Fibroblast of skin of abdomen (primary cell): ENCODE measurements at regions not wholly inside any gene's neighbourhood (a gene's known extent, or its start where the extent isn't known, plus 50 kb on each side); places are given as distances from the start of the nearest gene placed in this dataset.

Experiments
- DNase-seq: peaks from one replicate; pipeline ENCODE4 v3.0.0-alpha.2; 2013

DNA sequence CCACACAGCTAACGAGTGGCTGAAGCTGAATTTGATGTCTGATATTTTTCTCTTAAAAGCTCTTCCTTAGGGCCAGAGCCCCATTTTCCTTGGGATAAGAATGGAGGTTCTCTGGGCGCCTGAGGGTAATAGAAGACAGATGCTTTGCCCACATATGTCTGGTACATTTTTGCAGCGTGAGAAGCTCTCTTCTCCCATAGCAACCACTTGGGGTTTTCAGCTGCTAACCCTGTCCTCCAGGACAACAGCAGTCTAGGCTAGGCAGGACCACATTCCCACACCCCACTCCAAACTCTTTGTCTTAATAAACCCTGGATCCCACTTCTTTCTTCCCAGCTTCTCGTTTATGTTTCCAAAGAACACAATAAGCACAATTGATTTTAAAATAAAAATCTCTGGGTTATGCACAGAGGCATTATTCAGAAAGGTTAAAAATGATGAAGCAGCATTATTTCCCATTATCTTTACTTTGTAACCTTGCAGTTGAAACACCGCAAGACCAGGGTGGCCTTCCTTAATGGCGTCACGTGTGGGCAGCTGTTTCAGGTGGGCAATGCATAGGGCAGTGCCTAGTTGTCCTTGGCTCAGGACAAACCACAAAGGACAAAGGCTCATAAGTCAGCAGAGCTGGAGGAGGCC, 56.5 kb upstream of the NTRK3 start:
- peak; percentile 64 for DNase-seq

DNA sequence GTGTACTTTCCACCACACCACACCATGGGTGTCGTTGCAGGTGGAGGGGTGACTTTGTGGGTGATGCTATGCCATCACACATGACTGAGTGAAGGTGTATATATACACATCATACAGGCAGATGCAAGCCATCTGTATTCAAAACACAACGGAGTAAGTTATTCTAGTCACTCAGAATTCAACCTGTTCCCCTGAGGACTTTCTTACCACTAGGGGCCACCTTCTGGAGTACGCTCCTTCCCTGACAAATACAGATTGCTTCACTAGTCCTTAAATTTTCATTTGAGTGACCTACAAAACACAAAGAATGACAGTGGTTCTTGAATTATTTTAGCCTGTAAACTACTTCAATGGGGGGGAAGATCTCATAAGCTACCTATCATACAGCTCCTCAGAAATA, 52.8 kb upstream of the NTRK3 start:
- no peak for DNase-seq

DNA sequence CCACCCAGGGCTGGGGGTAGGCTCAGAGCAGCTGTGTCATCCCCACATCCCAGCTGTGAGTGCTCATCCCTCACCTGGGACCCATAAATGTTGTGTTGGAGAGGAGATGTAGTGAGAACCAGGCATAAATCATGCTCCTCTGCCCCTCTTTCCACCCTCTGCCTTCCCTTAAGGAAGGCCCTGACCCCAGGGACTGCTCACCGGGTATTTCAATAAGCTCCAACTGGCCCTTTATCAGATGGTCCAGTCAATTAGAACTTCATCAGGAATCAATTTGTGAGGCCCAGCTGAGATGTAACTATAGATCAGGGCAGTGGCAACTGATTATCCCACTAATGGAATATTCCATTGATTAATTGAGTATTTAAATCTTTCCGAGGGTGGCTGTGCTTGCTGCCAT, 50.8 kb upstream of the NTRK3 start:
- no peak for DNase-seq
